Vagina (tissue), 2 donors: ENCODE measurements at regions not wholly inside any gene's neighbourhood (a gene's known extent, or its start where the extent isn't known, plus 50 kb on each side); places are given as distances from the start of the nearest gene placed in this dataset.

Source experiments
- CTCF ChIP-seq, 3 experiments: fragments of 450-650 bp in 2 of 3; fragments of 200-600 bp in 1 of 3; sonication (generic) in 1 of 3; IDR thresholded peaks; one replicate each; pipeline ENCODE4 v1.5.1; 2017 to 2019; ENCODE audit warnings: antibody characterized with exemption in 3 of 3, mild to moderate bottlenecking in 2 of 3, moderate library complexity in 2 of 3
- POLR2A ChIP-seq, 2 donors: fragments of 450-650 bp; IDR thresholded peaks; one replicate each; pipeline ENCODE4 v1.6.1; 2017; ENCODE audit warnings: antibody characterized with exemption in 2 of 2, mild to moderate bottlenecking in 2 of 2, moderate library complexity in 2 of 2
- POLR2AphosphoS5 ChIP-seq, 2 donors: sonication (generic); formaldehyde crosslinking; IDR thresholded peaks; one replicate each; pipeline ENCODE4 v1.9.0; 2017; ENCODE audit warnings: antibody characterized with exemption in 2 of 2, mild to moderate bottlenecking in 2 of 2, low read depth in 1 of 2; ENCODE audit not compliant: insufficient read depth in 1 of 2

GRCh38 chr20:51174536-51174935 lies 151.6 kb upstream of the KCNG1 start:
- TF ChIP-seq CTCF (IDR thresholded peaks at IDR 0.05) (no peak), POLR2AphosphoS5 (IDR thresholded peaks at IDR 0.05; ENCODE audit: insufficient read depth in 1 of 2, low read depth in 1 of 2) (no peak), POLR2A (IDR thresholded peaks at IDR 0.05) (no peak)
